Endothelial cell of umbilical vein (primary cell): ENCODE measurements at regions not wholly inside any gene's neighbourhood (a gene's known extent, or its start where the extent isn't known, plus 50 kb on each side); places are given as distances from the start of the nearest gene placed in this dataset.

Experiments used
- BruUV-seq: library from RNA; stranded (reverse); fragments of 400-500 nt; replicated peaks from 2 replicates; lab custom pipeline; 2021; lab: Mats Ljungman, UMichigan
- CTCF ChIA-PET: fragments of 300-600, 350-600 bp; sonication (Branson Sonifier 250); formaldehyde crosslinking; loops from one replicate; lab custom pipeline; 2021; ENCODE audit warnings: antibody characterized with exemption, inconsistent platforms; lab: Charles Lee
- POLR2A ChIA-PET: fragments of 300-600, 350-600 bp; sonication (Branson Sonifier 250); formaldehyde crosslinking; loops from one replicate; lab custom pipeline; 2021; ENCODE audit warnings: antibody characterized with exemption, inconsistent platforms; lab: Charles Lee
- DNase-seq: peaks from one replicate; pipeline ENCODE4 v3.0.0-alpha.2; 2011; ENCODE audit warnings: low read depth, low spot score
- FAIRE-seq: peaks from 2 replicates; lab custom pipeline; 2011; peaks lifted over from hg19 to GRCh38; lab: Jason Lieb, UNC
- H2AFZ ChIP-seq: 2 replicates; pipeline ENCODE4 v1.6.0; 2012; ENCODE audit warnings: low read depth, low read length, control low read depth, inconsistent platforms
- H3K27ac ChIP-seq: 2 replicates; pipeline ENCODE4 v1.5.1; 2011; ENCODE audit warnings: low read depth, mild to moderate bottlenecking, control low read depth, low read length, moderate library complexity; ENCODE audit not compliant: insufficient read depth
- H3K27me3 ChIP-seq, 2 experiments: 2 replicates each; pipeline versions ENCODE4 v1.6.0 to v1.6.1; 2011; ENCODE audit warnings: low read length in 2 of 2, mixed read lengths in 1 of 2; ENCODE audit not compliant: control insufficient read depth in 2 of 2, insufficient read depth in 2 of 2
- H3K36me3 ChIP-seq, 2 experiments: 2 replicates in 1 of 2; 3 replicates in 1 of 2; pipeline ENCODE4 v1.5.1; 2011; ENCODE audit warnings: low read length in 2 of 2, mild to moderate bottlenecking in 1 of 2, moderate library complexity in 1 of 2; ENCODE audit not compliant: control insufficient read depth in 2 of 2, insufficient read depth in 2 of 2; ENCODE audit errors: extremely low read depth in 1 of 2
- H3K4me1 ChIP-seq: 3 replicates; pipeline ENCODE4 v1.5.1; 2011; ENCODE audit warnings: mild to moderate bottlenecking, low read length; ENCODE audit not compliant: control insufficient read depth, insufficient read depth; ENCODE audit errors: extremely low read depth
- H3K4me2 ChIP-seq: 2 replicates; pipeline ENCODE4 v1.6.1; 2011; ENCODE audit warnings: low read length, control low read depth, mixed read lengths; ENCODE audit not compliant: insufficient read depth
- H3K4me3 ChIP-seq, 3 experiments: fragments of 200-600 bp in 1 of 3; sonication (generic), shearing (Covaris generic) in 1 of 3; replicated peaks in 1 of 3; 2 replicates each; pipeline ENCODE4 v1.5.1; 2011 to 2016; ENCODE audit warnings: control low read depth in 3 of 3, low read length in 3 of 3, mild to moderate bottlenecking in 2 of 3, inconsistent platforms in 1 of 3, low read depth in 1 of 3, moderate library complexity in 1 of 3; ENCODE audit not compliant: insufficient read depth in 1 of 3
- H3K79me2 ChIP-seq: 2 replicates; pipeline ENCODE4 v1.6.0; 2012; ENCODE audit warnings: low read length, inconsistent platforms; ENCODE audit not compliant: control insufficient read depth, insufficient read depth
- H3K9ac ChIP-seq: replicated peaks from 2 replicates; pipeline ENCODE3; 2011; ENCODE audit warnings: low read length, control low read depth; ENCODE audit not compliant: insufficient read depth; ENCODE audit errors: extremely low read depth
- H3K9me1 ChIP-seq: replicated peaks from 3 replicates; pipeline ENCODE4 v1.6.0; 2011; ENCODE audit warnings: mild to moderate bottlenecking, low read length; ENCODE audit not compliant: control insufficient read depth, insufficient read depth; ENCODE audit errors: extremely low read depth
- H3K9me3 ChIP-seq: replicated peaks from 2 replicates; pipeline ENCODE4 v1.5.1; 2012; ENCODE audit warnings: low read length, inconsistent platforms; ENCODE audit not compliant: control insufficient read depth, insufficient read depth
- H4K20me1 ChIP-seq: replicated peaks from 2 replicates; pipeline ENCODE3; 2011; ENCODE audit warnings: mild to moderate bottlenecking, low read length; ENCODE audit not compliant: control insufficient read depth, insufficient read depth; ENCODE audit errors: extremely low read depth
- CTCF ChIP-seq, 2 donors: IDR thresholded peaks; 1 replicate in 1 of 2; 2 replicates in 1 of 2; pipeline ENCODE4 v1.5.1; 2011; ENCODE audit warnings: low read length in 2 of 2, mild to moderate bottlenecking in 2 of 2, moderate library complexity in 2 of 2, control low read depth in 1 of 2, inconsistent platforms in 1 of 2, low read depth in 1 of 2; ENCODE audit not compliant: insufficient read depth in 1 of 2; ENCODE audit errors: extremely low read depth in 1 of 2
- EZH2 ChIP-seq: IDR thresholded peaks from 2 replicates; pipeline ENCODE4 v1.6.1; 2012; ENCODE audit warnings: borderline replicate concordance, low read depth, mild to moderate bottlenecking, moderate library complexity, low read length, inconsistent platforms; ENCODE audit not compliant: severe bottlenecking
- FOS ChIP-seq: IDR thresholded peaks from 2 replicates; pipeline ENCODE4 v1.6.1; 2011; ENCODE audit warnings: mild to moderate bottlenecking, low read length, moderate library complexity, borderline replicate concordance; ENCODE audit not compliant: insufficient read depth
- GATA2 ChIP-seq: IDR thresholded peaks from 2 replicates; pipeline ENCODE4 v1.7.0; 2011; ENCODE audit warnings: low read depth, mild to moderate bottlenecking, moderate library complexity, mixed read lengths, low read length; ENCODE audit not compliant: insufficient read length, insufficient read depth
- JUN ChIP-seq: IDR thresholded peaks from 2 replicates; pipeline ENCODE4 v1.6.1; 2011; ENCODE audit warnings: borderline replicate concordance, low read depth; ENCODE audit not compliant: insufficient read length, insufficient read depth
- MAX ChIP-seq: IDR thresholded peaks from 2 replicates; pipeline ENCODE4 v1.6.1; 2011; ENCODE audit not compliant: insufficient read depth, insufficient read length
- MYC ChIP-seq: IDR thresholded peaks from one replicate; pipeline ENCODE4 v1.6.1; 2011; ENCODE audit warnings: mild to moderate bottlenecking, low read depth, low read length
- POLR2A ChIP-seq: IDR thresholded peaks from 2 replicates; pipeline ENCODE4 v1.6.1; 2012; ENCODE audit warnings: low read depth, mild to moderate bottlenecking, control low read depth, low read length
- POLR2AphosphoS5 ChIP-seq: IDR thresholded peaks from 2 replicates; pipeline ENCODE4 v1.6.1; 2012; ENCODE audit warnings: low read depth, mild to moderate bottlenecking, control low read depth, low read length, moderate library complexity; ENCODE audit not compliant: insufficient read depth
- dilution Hi-C: fragments of 300-500 bp; cut with MboI; formaldehyde crosslinking; loops from one replicate; pipeline ENCODE4 v1.15.0; 2019; ENCODE audit warnings: low sequenced_read_pairs; ENCODE audit not compliant: extremely low pct_ligation_motif_present
- intact Hi-C: fragments of 100-400 bp; cut with micrococcal nuclease; formaldehyde crosslinking; loops from one replicate; pipeline ENCODE4 v1.10.0; 2022

- H3K9ac ChIP-seq = no peak overlapping the region
- H3K9me3 ChIP-seq = peaks cover 6% of the 10 kb centered on the region
- intact Hi-C loops = no loop called here
- ChIA-PET POLR2A (no interaction called here), CTCF (no interaction called here)
- H3K4me3 ChIP-seq = no peak overlapping the region
- no peak overlapping the region for H3K4me2 ChIP-seq
- no peak for DNase-seq
- no peak for TF ChIP-seq POLR2AphosphoS5
- no peak for TF ChIP-seq EZH2
- no peak for TF ChIP-seq POLR2A
- no peak for TF ChIP-seq CTCF (IDR thresholded peaks at IDR 0.05; ENCODE audit: extremely low read depth in 1 of 2, insufficient read depth in 1 of 2, low read depth in 1 of 2, low read length in 2 of 2)
- TF ChIP-seq MAX = no peak
- no peak for TF ChIP-seq JUN
- no peak for TF ChIP-seq MYC
- no peak for TF ChIP-seq FOS
- TF ChIP-seq GATA2 = no peak
- H3K4me1 ChIP-seq = no peaks in the 10 kb centered on the region
- no TSS peak for BruUV-seq
- no peaks in the 10 kb centered on the region for H3K36me3 ChIP-seq
- dilution Hi-C loops = no loop called here
- no peaks in the 10 kb centered on the region for H3K79me2 ChIP-seq
- no peaks in the 10 kb centered on the region for H4K20me1 ChIP-seq
- H3K9me1 ChIP-seq = no peaks in the 10 kb centered on the region
- no peak for FAIRE-seq
- no peak overlapping the region for H2AFZ ChIP-seq
- H3K27ac ChIP-seq = no peak overlapping the region
- H3K27me3 ChIP-seq = no peaks in the 10 kb centered on the region
Observed at GRCh38 chr4:115356176-115356575, 242.8 kb upstream of the NDST4 start.
